CD4-positive, CD25-positive, alpha-beta regulatory T cell (primary cell): ENCODE measurements at regions not wholly inside any gene's neighbourhood (a gene's known extent, or its start where the extent isn't known, plus 50 kb on each side); places are given as distances from the start of the nearest gene placed in this dataset.
A peak's percentile ranks its signal among the peaks of the same experiment; 100 is the strongest.

Experiments used
- ATAC-seq, 2 donors: fragments of 150-1000 bp; cut with Tn5 transposase; one replicate each; pipeline ENCODE4 v1.10.0; 2021; ENCODE audit warnings: low read depth in 2 of 2, moderate number of reproducible peaks in 2 of 2, moderate library complexity in 1 of 2
- DNase-seq, 3 donors: peaks; one replicate each; pipeline versions ENCODE4 v3.0.0 to v3.0.0-alpha.2; 2012 to 2022; ENCODE audit warnings: mixed read lengths in 1 of 3
- H3K27ac ChIP-seq: one replicate; pipeline ENCODE4 v1.7.0; 2013; ENCODE audit warnings: mild to moderate bottlenecking, low read length; ENCODE audit not compliant: insufficient read depth, poor library complexity, severe bottlenecking
- H3K27me3 ChIP-seq: one replicate; pipeline ENCODE4 v1.7.0; 2013; ENCODE audit warnings: low read length; ENCODE audit not compliant: control insufficient read depth, insufficient read depth
- H3K36me3 ChIP-seq: one replicate; pipeline ENCODE4 v1.7.0; 2013; ENCODE audit warnings: mild to moderate bottlenecking, low read length, moderate library complexity; ENCODE audit not compliant: control insufficient read depth, insufficient read depth
- H3K4me1 ChIP-seq: 2 replicates; pipeline ENCODE4 v1.7.0; 2013; ENCODE audit warnings: mild to moderate bottlenecking, low read length; ENCODE audit not compliant: insufficient read depth, control insufficient read depth, poor library complexity, severe bottlenecking
- H3K4me3 ChIP-seq: one replicate; pipeline ENCODE4 v1.7.0; 2013; ENCODE audit warnings: low read depth, mild to moderate bottlenecking, low read length, moderate library complexity
- H3K9me3 ChIP-seq, 2 experiments: 1 replicate in 1 of 2; 2 replicates in 1 of 2; pipeline ENCODE4 v1.7.0; 2013; ENCODE audit warnings: low read length in 2 of 2, mild to moderate bottlenecking in 1 of 2, moderate library complexity in 1 of 2; ENCODE audit not compliant: control insufficient read depth in 2 of 2
- H3K27ac Mint-ChIP-seq, 3 donors: one replicate each; pipeline ENCODE4 v1.8.0; 2020 to 2022; ENCODE audit warnings: mild to moderate bottlenecking in 3 of 3, mixed read lengths in 3 of 3, moderate library complexity in 2 of 3
- H3K27me3 Mint-ChIP-seq: one replicate; pipeline ENCODE4 v1.8.0; 2022; ENCODE audit warnings: mild to moderate bottlenecking, mixed read lengths
- H3K36me3 Mint-ChIP-seq: one replicate; pipeline ENCODE4 v1.8.0; 2020; ENCODE audit warnings: mixed read lengths
- H3K4me1 Mint-ChIP-seq, 4 donors: one replicate each; pipeline ENCODE4 v1.8.0; 2020 to 2022; ENCODE audit warnings: mixed read lengths in 4 of 4, mild to moderate bottlenecking in 1 of 4
- H3K4me3 Mint-ChIP-seq, 4 donors: one replicate each; pipeline ENCODE4 v1.8.0; 2020 to 2022; ENCODE audit warnings: mild to moderate bottlenecking in 4 of 4, mixed read lengths in 4 of 4, moderate library complexity in 3 of 4
- H3K9me3 Mint-ChIP-seq, 7 donors: one replicate each; pipeline ENCODE4 v1.8.0; 2020 to 2022; ENCODE audit warnings: mixed read lengths in 7 of 7, mild to moderate bottlenecking in 3 of 7, moderate library complexity in 2 of 7

DNA sequence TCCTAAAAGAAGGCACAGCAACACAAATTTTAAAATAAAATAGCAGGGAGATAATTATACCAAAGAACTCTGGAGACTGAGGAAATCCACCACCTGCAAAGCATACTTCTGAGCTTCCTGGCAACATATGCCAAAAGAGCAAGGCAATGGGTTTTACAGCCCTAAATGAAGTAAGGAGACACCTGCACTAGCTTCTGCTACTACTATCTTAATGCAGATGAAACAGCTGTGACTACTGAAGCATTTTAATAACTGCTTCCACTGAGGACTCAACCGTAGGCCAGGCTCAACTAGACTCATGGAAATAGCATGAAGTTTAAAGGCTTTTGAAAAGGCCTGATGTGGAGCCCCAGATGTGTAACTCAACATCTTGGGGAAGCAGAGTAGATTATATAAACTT is 820.1 kb upstream of the AMELY start:
- DNase-seq (no peak), ATAC-seq (no peak)
- Histone ChIP-seq H3K27ac (no peak overlapping the region), H3K27me3 (peaks cover 2% of the 10 kb centered on the region), H3K36me3 (no peaks in the 10 kb centered on the region), H3K9me3 (no peaks in the 10 kb centered on the region), H3K4me3 (no peak overlapping the region), H3K4me1 (no peaks in the 10 kb centered on the region)
- Mint-ChIP-seq H3K4me1 (no peaks in the 10 kb centered on the region), H3K27me3 (peaks cover 4% of the 10 kb centered on the region), H3K9me3 (no peaks in the 10 kb centered on the region), H3K4me3 (no peak overlapping the region), H3K27ac (no peak overlapping the region), H3K36me3 (no peaks in the 10 kb centered on the region)

- Histone ChIP-seq H3K4me1 (no peaks in the 10 kb centered on the region), H3K4me3 (no peak overlapping the region), H3K36me3 (no peaks in the 10 kb centered on the region), H3K27me3 (peaks cover 2% of the 10 kb centered on the region), H3K27ac (no peak overlapping the region), H3K9me3 (no peaks in the 10 kb centered on the region)
- Mint-ChIP-seq H3K27me3 (peaks cover 4% of the 10 kb centered on the region), H3K27ac (no peak overlapping the region), H3K4me3 (no peak overlapping the region), H3K36me3 (no peaks in the 10 kb centered on the region), H3K9me3 (no peaks in the 10 kb centered on the region), H3K4me1 (no peaks in the 10 kb centered on the region)
- DNase-seq (no peak), ATAC-seq (no peak)
Measured at GRCh38 chrY:7730664-7731063, 819.1 kb upstream of the AMELY start.

GRCh38 chrY:7730071-7730470 is 818.5 kb upstream of the AMELY start:
- Mint-ChIP-seq H3K4me3 (no peak overlapping the region), H3K36me3 (no peaks in the 10 kb centered on the region), H3K9me3 (no peaks in the 10 kb centered on the region), H3K4me1 (no peaks in the 10 kb centered on the region), H3K27ac (no peak overlapping the region), H3K27me3 (peaks cover 4% of the 10 kb centered on the region)
- H3K27ac ChIP-seq: no peak overlapping the region
- H3K4me3 ChIP-seq: no peak overlapping the region
- H3K4me1 ChIP-seq: no peaks in the 10 kb centered on the region
- no peak for ATAC-seq
- H3K27me3 ChIP-seq: peaks cover 2% of the 10 kb centered on the region
- no peak for DNase-seq
- H3K36me3 ChIP-seq: no peaks in the 10 kb centered on the region
- H3K9me3 ChIP-seq: no peaks in the 10 kb centered on the region

DNA sequence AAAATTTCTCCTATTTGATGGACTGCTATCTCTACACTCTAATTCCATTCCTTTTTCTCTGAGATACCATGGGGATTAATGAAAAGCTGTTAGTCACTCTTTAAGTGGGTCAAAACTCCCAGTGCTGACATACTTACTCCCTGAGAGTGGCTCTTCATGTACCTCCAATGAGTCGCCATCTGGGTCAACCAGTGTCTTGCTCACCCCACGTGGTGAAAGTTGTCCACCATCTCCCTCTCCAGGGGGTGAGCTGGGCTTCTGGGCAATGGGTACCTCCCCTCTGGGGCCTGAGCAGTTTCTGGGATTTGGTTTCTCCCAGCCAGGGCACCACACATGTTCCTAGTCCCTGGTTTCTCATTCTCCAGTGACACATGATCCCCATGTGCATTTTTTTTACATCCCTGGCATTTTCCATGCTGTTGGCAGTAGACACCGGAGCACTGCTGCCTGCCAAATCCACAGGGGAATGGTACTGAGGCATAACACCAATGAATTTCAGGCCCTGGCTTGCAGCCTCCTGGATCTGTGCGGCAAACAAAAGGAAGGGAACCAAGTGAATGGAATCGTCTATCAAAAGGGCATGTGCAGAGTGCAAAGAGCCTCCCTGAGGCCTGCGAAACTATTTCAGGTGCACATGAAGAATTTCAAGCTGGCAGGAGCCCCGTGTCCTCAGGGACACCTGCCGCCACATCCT is 817.9 kb upstream of the AMELY start:
- Histone ChIP-seq H3K9me3 (no peaks in the 10 kb centered on the region), H3K27ac (no peak overlapping the region), H3K4me3 (no peak overlapping the region), H3K27me3 (peaks cover 2% of the 10 kb centered on the region), H3K4me1 (no peaks in the 10 kb centered on the region), H3K36me3 (no peaks in the 10 kb centered on the region)
- Mint-ChIP-seq H3K27me3 (peaks cover 4% of the 10 kb centered on the region), H3K4me3 (no peak overlapping the region), H3K36me3 (no peaks in the 10 kb centered on the region), H3K27ac (no peak overlapping the region), H3K9me3 (no peaks in the 10 kb centered on the region), H3K4me1 (no peaks in the 10 kb centered on the region)
- no peak for DNase-seq
- ATAC-seq: no peak

GRCh38 chrY:7728935-7729317 is 817.4 kb upstream of the AMELY start:
- H3K4me1 ChIP-seq: no peaks in the 10 kb centered on the region
- H3K9me3 ChIP-seq: no peaks in the 10 kb centered on the region
- Mint-ChIP-seq H3K27me3 (peaks cover 4% of the 10 kb centered on the region), H3K27ac (no peak overlapping the region), H3K9me3 (no peaks in the 10 kb centered on the region), H3K4me1 (no peaks in the 10 kb centered on the region), H3K4me3 (no peak overlapping the region), H3K36me3 (no peaks in the 10 kb centered on the region)
- DNase-seq: no peak
- no peak for ATAC-seq
- no peaks in the 10 kb centered on the region for H3K36me3 ChIP-seq
- no peak overlapping the region for H3K4me3 ChIP-seq
- no peak overlapping the region for H3K27ac ChIP-seq
- peaks cover 2% of the 10 kb centered on the region for H3K27me3 ChIP-seq

DNA sequence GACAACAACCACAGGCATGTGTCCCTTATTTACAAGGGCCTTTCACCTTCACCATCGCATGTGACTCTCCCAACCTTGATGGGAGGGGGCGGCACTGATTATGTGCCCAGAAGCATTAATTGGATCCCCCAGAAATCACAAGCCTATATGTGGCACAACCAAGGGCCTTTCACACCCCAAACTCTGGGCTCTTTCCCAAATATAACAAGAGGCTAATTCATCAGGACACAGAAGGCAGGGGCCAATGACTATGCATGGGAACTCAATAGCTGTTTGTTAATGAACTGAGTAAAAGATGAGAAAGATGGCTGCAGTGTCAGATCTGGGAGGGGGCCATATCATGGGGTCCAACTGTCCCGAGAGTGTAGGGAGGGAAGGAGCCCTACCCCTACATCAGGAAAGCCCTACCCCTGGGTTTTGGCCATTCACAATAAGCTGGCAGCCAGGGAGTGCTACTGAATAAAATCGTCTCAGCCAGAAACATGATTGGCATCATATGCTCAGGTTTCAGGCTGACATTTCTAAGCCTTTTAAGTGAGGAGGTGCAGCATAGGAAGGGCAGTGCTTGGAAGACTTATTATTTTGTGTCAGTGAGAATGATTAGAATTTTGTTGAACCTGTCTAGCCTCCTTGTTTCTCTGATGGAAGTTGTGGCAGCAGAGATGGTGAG is 814.4 kb upstream of the AMELY start:
- ATAC-seq: no peak
- Mint-ChIP-seq H3K36me3 (no peaks in the 10 kb centered on the region), H3K4me3 (no peak overlapping the region), H3K27me3 (peaks cover 4% of the 10 kb centered on the region), H3K4me1 (no peaks in the 10 kb centered on the region), H3K27ac (no peak overlapping the region), H3K9me3 (no peaks in the 10 kb centered on the region)
- H3K27ac ChIP-seq: no peak overlapping the region
- no peak for DNase-seq
- H3K4me3 ChIP-seq: no peak overlapping the region
- H3K36me3 ChIP-seq: no peaks in the 10 kb centered on the region
- no peaks in the 10 kb centered on the region for H3K27me3 ChIP-seq
- no peaks in the 10 kb centered on the region for H3K9me3 ChIP-seq
- H3K4me1 ChIP-seq: no peaks in the 10 kb centered on the region

DNA sequence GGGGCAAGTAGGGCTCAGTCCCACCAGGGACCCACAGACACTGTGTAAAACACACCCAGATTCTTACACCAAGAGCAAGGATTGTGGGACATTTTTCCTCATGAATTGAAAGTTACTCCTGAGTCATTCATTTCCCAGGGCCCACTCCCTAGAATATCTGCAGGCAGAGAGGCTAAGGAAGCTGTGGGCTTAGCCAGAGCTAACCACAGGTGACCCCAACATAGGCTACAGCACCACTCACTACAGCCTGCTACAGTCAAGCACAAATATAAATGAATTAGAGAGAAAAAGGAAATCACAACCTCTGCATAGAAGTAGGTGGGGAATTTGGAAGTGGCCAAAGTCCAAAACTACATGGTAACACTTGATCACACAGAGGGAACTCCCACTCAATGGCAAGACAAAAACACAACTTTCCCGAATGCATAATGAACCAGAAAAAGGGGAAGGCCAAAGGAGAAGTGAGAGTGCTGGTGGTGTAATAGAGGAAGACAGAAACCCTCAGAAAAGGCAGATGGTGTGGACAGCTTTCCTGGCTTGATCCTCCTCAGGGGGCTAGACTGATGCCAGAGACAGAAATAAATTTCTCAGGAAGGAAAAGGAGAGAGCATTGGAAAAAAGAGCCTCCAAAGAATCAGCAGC is 812.6 kb upstream of the AMELY start:
- Mint-ChIP-seq H3K4me1 (no peaks in the 10 kb centered on the region), H3K4me3 (no peak overlapping the region), H3K27ac (peak overlapping the region in 1 of 3 donors; percentile 69), H3K27me3 (peaks cover 2% of the 10 kb centered on the region), H3K36me3 (no peaks in the 10 kb centered on the region), H3K9me3 (no peaks in the 10 kb centered on the region)
- DNase-seq: no peak
- H3K36me3 ChIP-seq: no peaks in the 10 kb centered on the region
- H3K27me3 ChIP-seq: no peaks in the 10 kb centered on the region
- no peak overlapping the region for H3K4me3 ChIP-seq
- peak; percentile 31 to 42 for ATAC-seq
- H3K4me1 ChIP-seq: no peaks in the 10 kb centered on the region
- no peaks in the 10 kb centered on the region for H3K9me3 ChIP-seq
- H3K27ac ChIP-seq: no peak overlapping the region

GRCh38 chrY:7723127-7723526 is 811.6 kb upstream of the AMELY start:
- Histone ChIP-seq H3K36me3 (no peaks in the 10 kb centered on the region), H3K4me1 (no peaks in the 10 kb centered on the region), H3K9me3 (no peaks in the 10 kb centered on the region), H3K27ac (no peak overlapping the region), H3K4me3 (no peak overlapping the region), H3K27me3 (no peaks in the 10 kb centered on the region)
- Mint-ChIP-seq H3K36me3 (no peaks in the 10 kb centered on the region), H3K27ac (no peak overlapping the region), H3K4me3 (no peak overlapping the region), H3K4me1 (no peaks in the 10 kb centered on the region), H3K9me3 (no peaks in the 10 kb centered on the region), H3K27me3 (no peaks in the 10 kb centered on the region)
- no peak for ATAC-seq
- DNase-seq: no peak
